Peyer's patch (tissue), 4 donors: ENCODE measurements at regions not wholly inside any gene's neighbourhood (a gene's known extent, or its start where the extent isn't known, plus 50 kb on each side); places are given as distances from the start of the nearest gene placed in this dataset.

Source experiments
- CTCF ChIP-seq, 6 experiments: fragments of 450-650 bp in 4 of 6; fragments of 200-600 bp in 2 of 6; sonication (generic) in 1 of 6; IDR thresholded peaks; one replicate each; pipeline ENCODE4 v1.5.1; 2017 to 2019; ENCODE audit warnings: antibody characterized with exemption in 6 of 6, mild to moderate bottlenecking in 3 of 6, moderate library complexity in 1 of 6
- POLR2A ChIP-seq, 2 donors: fragments of 450-650 bp; IDR thresholded peaks; one replicate each; pipeline ENCODE4 v1.5.1; 2017; ENCODE audit warnings: antibody characterized with exemption in 2 of 2, mild to moderate bottlenecking in 2 of 2, moderate library complexity in 2 of 2

- TF ChIP-seq CTCF (IDR thresholded peaks at IDR 0.05) (no peak), POLR2A (IDR thresholded peaks at IDR 0.05) (no peak)
These were observed 330.7 kb downstream of the CAAP1 start for GRCh38 chr9:26561928-26562327.
